ENCODE measurements at regions not wholly inside any gene's neighbourhood (a gene's known extent, or its start where the extent isn't known, plus 50 kb on each side); places are given as distances from the start of the nearest gene placed in this dataset.

- no peak for TF ChIP-seq CTCF (IDR thresholded peaks at IDR 0.05)
- no peak for TF ChIP-seq POLR2A (IDR thresholded peaks at IDR 0.05)
- TF ChIP-seq POLR2AphosphoS5 (IDR thresholded peaks at IDR 0.05): peak; percentile 31 to 49 (median 36)
Observed at GRCh38 chr4:173652283-173652931, 122.4 kb upstream of the HAND2 start.

Measured in transverse colon (tissue), 4 donors.